Panc1 (cell line): ENCODE measurements at regions not wholly inside any gene's neighbourhood (a gene's known extent, or its start where the extent isn't known, plus 50 kb on each side); places are given as distances from the start of the nearest gene placed in this dataset.

Experiments
- ATAC-seq: fragments of 200-7000 bp; cut with Tn5 transposase; 2 replicates; pipeline ENCODE4 v1.9.1; 2020; ENCODE audit warnings: mild to moderate bottlenecking, moderate library complexity
- BruUV-seq: library from RNA; stranded (reverse); fragments of 400-500 nt; replicated peaks from 2 replicates; lab custom pipeline; 2021; lab: Mats Ljungman, UMichigan
- CTCF ChIA-PET: fragments of 300-600 bp; sonication (Branson Sonifier 250); formaldehyde crosslinking; loops from one replicate; lab custom pipeline; 2022; ENCODE audit warnings: antibody characterized with exemption; lab: Charles Lee
- POLR2A ChIA-PET: fragments of 300-600 bp; sonication (Branson Sonifier 250); formaldehyde crosslinking; loops from one replicate; lab custom pipeline; 2022; ENCODE audit warnings: antibody characterized with exemption; lab: Charles Lee
- DNase-seq: peaks from one replicate; pipeline ENCODE4 v3.0.0-alpha.2; 2010; ENCODE audit warnings: low read depth, low spot score
- H3K27ac ChIP-seq: 2 replicates; pipeline ENCODE4 v1.5.1; 2011; ENCODE audit warnings: mild to moderate bottlenecking, low read length, inconsistent platforms
- H3K27me3 ChIP-seq: fragments of 200-500 bp; sonication (Bioruptor generic); 2 replicates; pipeline ENCODE4 v1.6.0; 2014; ENCODE audit warnings: low read length, inconsistent platforms; ENCODE audit not compliant: control insufficient read depth, insufficient read depth
- H3K36me3 ChIP-seq: fragments of 200-500 bp; sonication (Bioruptor generic); 2 replicates; pipeline ENCODE4 v1.5.1; 2014; ENCODE audit warnings: inconsistent platforms, mild to moderate bottlenecking, low read length, moderate library complexity; ENCODE audit not compliant: control insufficient read depth, insufficient read depth
- H3K4me1 ChIP-seq: 2 replicates; pipeline ENCODE4 v1.5.1; 2011; ENCODE audit warnings: inconsistent platforms, mild to moderate bottlenecking, low read length, moderate library complexity; ENCODE audit not compliant: control insufficient read depth, insufficient read depth
- H3K4me3 ChIP-seq, 2 experiments: 2 replicates each; pipeline ENCODE4 v1.5.1; 2011 to 2012; ENCODE audit warnings: low read depth in 2 of 2, low read length in 2 of 2, mild to moderate bottlenecking in 2 of 2, inconsistent platforms in 1 of 2, moderate library complexity in 1 of 2
- H3K9me3 ChIP-seq: fragments of 200-500 bp; sonication (Bioruptor generic); 2 replicates; pipeline ENCODE4 v1.5.1; 2014; ENCODE audit warnings: low read depth, mild to moderate bottlenecking, inconsistent platforms, low read length, moderate library complexity; ENCODE audit not compliant: control insufficient read depth, insufficient read depth
- CTCF ChIP-seq: fragments of 450-650 bp; IDR thresholded peaks from 2 replicates; pipeline ENCODE4 v1.5.1; 2017; ENCODE audit warnings: mild to moderate bottlenecking
- POLR2AphosphoS5 ChIP-seq: IDR thresholded peaks from 2 replicates; pipeline ENCODE4 v1.6.1; 2012; ENCODE audit warnings: mild to moderate bottlenecking, low read depth, low read length, moderate library complexity
- SIN3A ChIP-seq: IDR thresholded peaks from 2 replicates; pipeline ENCODE4 v1.6.1; 2012; ENCODE audit warnings: low read depth, mild to moderate bottlenecking, low read length, moderate library complexity, borderline replicate concordance; ENCODE audit not compliant: insufficient read depth
- TCF7L2 ChIP-seq: IDR thresholded peaks from 2 replicates; pipeline ENCODE4 v1.6.1; 2011; ENCODE audit warnings: mild to moderate bottlenecking, low read depth, low read length, inconsistent platforms
- in situ Hi-C: cut with HindIII; loops from 2 replicates; pipeline ENCODE4 v1.10.0; 2016; ENCODE audit warnings: low sequenced_read_pairs, low pct_unique_long_range_greater_than_20kb
- intact Hi-C: fragments of 100-400 bp; cut with micrococcal nuclease; formaldehyde crosslinking; loops from one replicate; pipeline ENCODE4 v1.10.0; 2022; ENCODE audit not compliant: unreplicated experiment
- TF ChIP-seq, protein P1 (sequence below), 2 experiments: IDR thresholded peaks; 2 replicates each; pipeline ENCODE4 v1.6.1; 2011 to 2012; ENCODE audit warnings: low read depth in 2 of 2, control low read depth in 1 of 2, low read length in 1 of 2, mild to moderate bottlenecking in 1 of 2, moderate library complexity in 1 of 2; ENCODE audit not compliant: insufficient read depth in 1 of 2

GRCh38 chr10:125419831-125420230, 259.5 kb upstream of the CTBP2 start:
- intact Hi-C loops (no loop called here), in situ Hi-C loops (no loop called here)
- no peak overlapping the region for H3K4me3 ChIP-seq
- no TSS peak for BruUV-seq
- H3K4me1 ChIP-seq = no peaks in the 10 kb centered on the region
- no peak for TF ChIP-seq SIN3A
- no peak for TF ChIP-seq CTCF
- TF ChIP-seq, protein P1, sequence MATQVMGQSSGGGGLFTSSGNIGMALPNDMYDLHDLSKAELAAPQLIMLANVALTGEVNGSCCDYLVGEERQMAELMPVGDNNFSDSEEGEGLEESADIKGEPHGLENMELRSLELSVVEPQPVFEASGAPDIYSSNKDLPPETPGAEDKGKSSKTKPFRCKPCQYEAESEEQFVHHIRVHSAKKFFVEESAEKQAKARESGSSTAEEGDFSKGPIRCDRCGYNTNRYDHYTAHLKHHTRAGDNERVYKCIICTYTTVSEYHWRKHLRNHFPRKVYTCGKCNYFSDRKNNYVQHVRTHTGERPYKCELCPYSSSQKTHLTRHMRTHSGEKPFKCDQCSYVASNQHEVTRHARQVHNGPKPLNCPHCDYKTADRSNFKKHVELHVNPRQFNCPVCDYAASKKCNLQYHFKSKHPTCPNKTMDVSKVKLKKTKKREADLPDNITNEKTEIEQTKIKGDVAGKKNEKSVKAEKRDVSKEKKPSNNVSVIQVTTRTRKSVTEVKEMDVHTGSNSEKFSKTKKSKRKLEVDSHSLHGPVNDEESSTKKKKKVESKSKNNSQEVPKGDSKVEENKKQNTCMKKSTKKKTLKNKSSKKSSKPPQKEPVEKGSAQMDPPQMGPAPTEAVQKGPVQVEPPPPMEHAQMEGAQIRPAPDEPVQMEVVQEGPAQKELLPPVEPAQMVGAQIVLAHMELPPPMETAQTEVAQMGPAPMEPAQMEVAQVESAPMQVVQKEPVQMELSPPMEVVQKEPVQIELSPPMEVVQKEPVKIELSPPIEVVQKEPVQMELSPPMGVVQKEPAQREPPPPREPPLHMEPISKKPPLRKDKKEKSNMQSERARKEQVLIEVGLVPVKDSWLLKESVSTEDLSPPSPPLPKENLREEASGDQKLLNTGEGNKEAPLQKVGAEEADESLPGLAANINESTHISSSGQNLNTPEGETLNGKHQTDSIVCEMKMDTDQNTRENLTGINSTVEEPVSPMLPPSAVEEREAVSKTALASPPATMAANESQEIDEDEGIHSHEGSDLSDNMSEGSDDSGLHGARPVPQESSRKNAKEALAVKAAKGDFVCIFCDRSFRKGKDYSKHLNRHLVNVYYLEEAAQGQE (IDR thresholded peaks at IDR 0.05; ENCODE audit: insufficient read depth in 1 of 2, low read depth in 2 of 2, low read length in 1 of 2) = no peak
- no peak for TF ChIP-seq TCF7L2
- TF ChIP-seq POLR2AphosphoS5 = no peak
- no peaks in the 10 kb centered on the region for H3K9me3 ChIP-seq
- ATAC-seq = no peak
- DNase-seq = no peak
- H3K27me3 ChIP-seq = peaks cover 12% of the 10 kb centered on the region
- CTCF ChIA-PET = no interaction called here
- H3K27ac ChIP-seq = no peak overlapping the region
- POLR2A ChIA-PET = no interaction called here
- no peaks in the 10 kb centered on the region for H3K36me3 ChIP-seq

DNA sequence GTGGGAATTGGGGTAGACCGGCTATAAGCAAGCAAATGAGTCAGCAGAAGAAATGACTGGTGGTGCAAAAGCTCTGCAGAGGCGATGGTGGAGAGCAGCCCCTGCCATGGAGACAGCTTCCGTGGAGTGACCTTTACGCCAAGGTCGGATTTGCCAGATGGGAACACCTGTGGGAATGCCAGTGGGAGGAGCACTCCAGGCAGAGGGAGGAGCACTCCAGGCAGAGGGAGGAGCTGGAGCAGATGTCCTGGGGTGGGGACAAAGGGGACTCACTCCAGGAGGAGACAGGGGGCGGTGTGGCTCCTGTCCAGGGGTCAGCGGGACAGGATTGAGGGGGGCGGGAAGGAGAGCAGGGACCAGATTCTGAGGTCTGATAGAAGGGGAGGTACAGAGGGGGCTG, 258.8 kb upstream of the CTBP2 start:
- ATAC-seq (no peak), DNase-seq (no peak)
- Histone ChIP-seq H3K4me1 (no peaks in the 10 kb centered on the region), H3K27me3 (peaks cover 7% of the 10 kb centered on the region), H3K4me3 (no peak overlapping the region), H3K9me3 (no peaks in the 10 kb centered on the region), H3K36me3 (no peaks in the 10 kb centered on the region), H3K27ac (no peak overlapping the region)
- BruUV-seq = no TSS peak
- in situ Hi-C loops = no loop called here
- ChIA-PET CTCF (no interaction called here), POLR2A (no interaction called here)
- TF ChIP-seq SIN3A = no peak
- TF ChIP-seq CTCF = no peak
- TF ChIP-seq, protein P1 (IDR thresholded peaks at IDR 0.05; ENCODE audit: insufficient read depth in 1 of 2, low read depth in 2 of 2, low read length in 1 of 2) = no peak
- no peak for TF ChIP-seq POLR2AphosphoS5
- TF ChIP-seq TCF7L2 = no peak
- intact Hi-C loops = no loop called here
